ENCODE measurements at regions not wholly inside any gene's neighbourhood (a gene's known extent, or its start where the extent isn't known, plus 50 kb on each side); places are given as distances from the start of the nearest gene placed in this dataset.

GRCh38 chr20:52483382-52483781, 291.8 kb upstream of the ZFP64 start:
- no peak for TF ChIP-seq CTCF (IDR thresholded peaks at IDR 0.05)
- TF ChIP-seq POLR2A (IDR thresholded peaks at IDR 0.05), result no peak

Measured in Peyer's patch (tissue), 4 donors.